HEK293 (cell line): ENCODE measurements at regions not wholly inside any gene's neighbourhood (a gene's known extent, or its start where the extent isn't known, plus 50 kb on each side); places are given as distances from the start of the nearest gene placed in this dataset.

ENCODE experiments used
- CTCF ChIA-PET: fragments of 350-600 bp; formaldehyde crosslinking; extraction: SDS; loops from one replicate; lab custom pipeline; 2021; ENCODE audit warnings: antibody characterized with exemption; lab: Yijun Ruan, JAX
- POLR2A ChIA-PET: fragments of 300-600 bp; formaldehyde crosslinking; extraction: SDS; loops from one replicate; lab custom pipeline; 2020; ENCODE audit warnings: antibody characterized with exemption, inconsistent platforms; lab: Yijun Ruan, JAX
- H3K27ac ChIP-seq: fragments of 200-500 bp; sonication (Bioruptor generic); 2 replicates; pipeline ENCODE4 v1.5.1; 2014; ENCODE audit warnings: low read depth, low read length, control low read depth, inconsistent platforms; ENCODE audit errors: extremely low read depth
- H3K36me3 ChIP-seq, 2 experiments: fragments of 200-500 bp in 1 of 2; sonication (Bioruptor generic) in 1 of 2; 1 replicate in 1 of 2; 2 replicates in 1 of 2; pipeline ENCODE4 v1.5.1; 2014 to 2017; ENCODE audit warnings: inconsistent platforms in 2 of 2, low read length in 2 of 2; ENCODE audit not compliant: control insufficient read depth in 2 of 2, insufficient read depth in 1 of 2
- H3K4me1 ChIP-seq: fragments of 200-500 bp; sonication (Bioruptor generic); 2 replicates; pipeline ENCODE4 v1.5.1; 2014; ENCODE audit warnings: mild to moderate bottlenecking, low read length, inconsistent platforms; ENCODE audit not compliant: control insufficient read depth, insufficient read depth
- H3K4me3 ChIP-seq: 2 replicates; pipeline ENCODE4 v1.5.1; 2011; ENCODE audit warnings: low read depth, mild to moderate bottlenecking, control low read depth, low read length, moderate library complexity
- H3K9me3 ChIP-seq: fragments of 200-500 bp; sonication (Bioruptor generic); 2 replicates; pipeline ENCODE4 v1.5.1; 2014; ENCODE audit warnings: low read depth, low read length, inconsistent platforms; ENCODE audit not compliant: control insufficient read depth, insufficient read depth
- BCL11A ChIP-seq: fragments of 450-650 bp; formaldehyde crosslinking; IDR thresholded peaks from 2 replicates; pipeline ENCODE4 v1.5.1; 2016; ENCODE audit warnings: low read depth, missing biosample characterization, missing genetic modification characterization
- GLI2 ChIP-seq: fragments of 450-650 bp; formaldehyde crosslinking; IDR thresholded peaks from 2 replicates; pipeline ENCODE4; 2017; ENCODE audit warnings: missing biosample characterization, missing genetic modification characterization, low read depth, borderline replicate concordance
- HOXA7 ChIP-seq: sonication (generic); formaldehyde crosslinking; IDR thresholded peaks from 2 replicates; pipeline ENCODE4 v1.8.1; 2022; ENCODE audit warnings: missing genetic modification reagents, borderline replicate concordance
- HOXD13 ChIP-seq: sonication (generic); formaldehyde crosslinking; IDR thresholded peaks from 2 replicates; pipeline ENCODE4 v1.8.0; 2022; ENCODE audit warnings: missing genetic modification reagents, borderline replicate concordance
- SCRT2 ChIP-seq: fragments of 450-650 bp; formaldehyde crosslinking; IDR thresholded peaks from 2 replicates; pipeline ENCODE4 v1.5.1; 2016; ENCODE audit warnings: missing biosample characterization, missing genetic modification characterization
- ZNF133 ChIP-seq: fragments of 450-650 bp; formaldehyde crosslinking; IDR thresholded peaks from 2 replicates; pipeline ENCODE4 v1.5.1; 2016; ENCODE audit warnings: missing biosample characterization, missing genetic modification characterization
- ZNF157 ChIP-seq: fragments of 450-650 bp; formaldehyde crosslinking; IDR thresholded peaks from 2 replicates; pipeline ENCODE4 v1.5.1; 2016; ENCODE audit warnings: missing biosample characterization, missing genetic modification characterization
- ZNF280D ChIP-seq: fragments of 450-650 bp; formaldehyde crosslinking; IDR thresholded peaks from 2 replicates; pipeline ENCODE4 v1.5.1; 2016; ENCODE audit warnings: missing biosample characterization, missing genetic modification characterization
- ZNF302 ChIP-seq: fragments of 450-650 bp; formaldehyde crosslinking; IDR thresholded peaks from 2 replicates; pipeline ENCODE4 v1.5.1; 2016; ENCODE audit warnings: missing biosample characterization, missing genetic modification characterization, low read depth
- ZNF354C ChIP-seq: fragments of 450-650 bp; formaldehyde crosslinking; IDR thresholded peaks from 2 replicates; pipeline ENCODE4 v1.5.1; 2016; ENCODE audit warnings: missing biosample characterization, missing genetic modification characterization, low read depth, borderline replicate concordance
- ZNF416 ChIP-seq: fragments of 450-650 bp; formaldehyde crosslinking; IDR thresholded peaks from 2 replicates; pipeline ENCODE4 v1.5.1; 2016; ENCODE audit warnings: missing biosample characterization, missing genetic modification characterization
- ZNF449 ChIP-seq: fragments of 450-650 bp; formaldehyde crosslinking; IDR thresholded peaks from 2 replicates; pipeline ENCODE4 v1.5.1; 2017; ENCODE audit warnings: missing biosample characterization, mild to moderate bottlenecking, missing genetic modification characterization, moderate library complexity
- ZNF530 ChIP-seq: fragments of 450-650 bp; formaldehyde crosslinking; IDR thresholded peaks from 2 replicates; pipeline ENCODE4 v1.5.1; 2016; ENCODE audit warnings: low read depth, missing biosample characterization, missing genetic modification characterization
- ZNF544 ChIP-seq: fragments of 450-650 bp; formaldehyde crosslinking; IDR thresholded peaks from 2 replicates; pipeline ENCODE4 v1.5.0; 2017; ENCODE audit warnings: missing biosample characterization, missing genetic modification characterization
- ZNF600 ChIP-seq: fragments of 450-650 bp; formaldehyde crosslinking; IDR thresholded peaks from 2 replicates; pipeline ENCODE4 v1.5.1; 2016; ENCODE audit warnings: missing biosample characterization, missing genetic modification characterization
- ZNF610 ChIP-seq: fragments of 450-650 bp; formaldehyde crosslinking; IDR thresholded peaks from 2 replicates; pipeline ENCODE4 v1.5.1; 2016; ENCODE audit warnings: missing biosample characterization, missing genetic modification characterization, borderline replicate concordance

DNA sequence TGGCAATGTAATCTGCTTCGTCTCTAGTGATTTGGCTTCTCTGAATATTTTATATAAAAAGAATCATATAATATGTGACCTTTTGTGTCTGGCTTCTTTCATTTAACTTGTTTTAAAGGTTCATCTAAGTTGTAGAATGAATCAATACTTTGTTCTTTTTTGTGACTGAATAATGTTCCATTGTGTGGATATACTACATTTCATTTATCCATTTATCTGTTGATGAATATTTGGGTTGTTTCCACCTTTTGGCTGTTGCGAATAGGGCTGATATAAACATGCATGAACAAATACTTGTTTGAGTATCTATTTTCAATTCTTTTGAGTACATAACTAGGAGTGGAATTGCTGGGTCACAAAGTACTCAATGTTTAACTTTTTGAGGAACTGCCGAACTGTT is 63.8 kb upstream of the TNP1 start:
- no peaks in the 10 kb centered on the region for H3K9me3 ChIP-seq
- CTCF ChIA-PET: interaction anchor here (0.6 to 0.8 kb wide), 2 partner anchors 9 to 15 kb away, joined by 3 read pairs; no protein-coding TSS in a partner anchor
- TF ChIP-seq ZNF610 (tag by site-specific recombination): no peak

GRCh38 chr2:216922175-216922780 is 62.4 kb upstream of the TNP1 start:
- H3K27ac ChIP-seq: no peak overlapping the region
- POLR2A ChIA-PET: no interaction called here

More for the DNA sequence above, 63.8 kb upstream of the TNP1 start:
- H3K36me3 ChIP-seq: no peaks in the 10 kb centered on the region
- POLR2A ChIA-PET: no interaction called here
- H3K4me3 ChIP-seq: no peak overlapping the region
- H3K4me1 ChIP-seq: no peaks in the 10 kb centered on the region
- no peak overlapping the region for H3K27ac ChIP-seq

GRCh38 chr2:216920937-216921456 is 61.1 kb upstream of the TNP1 start:
- TF ChIP-seq BCL11A (tag by site-specific recombination) (no peak), ZNF600 (tag by site-specific recombination) (no peak), ZNF354C (tag by site-specific recombination) (no peak), ZNF157 (tag by site-specific recombination) (no peak), ZNF280D (tag by site-specific recombination) (no peak)
- CTCF ChIA-PET: no interaction called here

More at GRCh38 chr2:216922175-216922780, 62.4 kb upstream of the TNP1 start:
- Histone ChIP-seq H3K36me3 (no peaks in the 10 kb centered on the region), H3K4me1 (no peaks in the 10 kb centered on the region), H3K4me3 (no peak overlapping the region), H3K9me3 (no peaks in the 10 kb centered on the region)
- CTCF ChIA-PET: interaction anchor here (0.5 kb wide), 1 partner anchor 791 kb away, joined by 3 read pairs; no protein-coding TSS in a partner anchor
- no peak for TF ChIP-seq GLI2 (tag by site-specific recombination)
- TF ChIP-seq ZNF133 (tag by site-specific recombination): no peak
- no peak for TF ChIP-seq ZNF280D (tag by site-specific recombination)
- TF ChIP-seq ZNF544 (tag by site-specific recombination): no peak
- no peak for TF ChIP-seq ZNF416
- TF ChIP-seq HOXD13 (CRISPR knock-in tag): no peak
- no peak for TF ChIP-seq ZNF530 (tag by site-specific recombination)
- TF ChIP-seq SCRT2 (tag by site-specific recombination): no peak
- no peak for TF ChIP-seq ZNF302 (tag by site-specific recombination)
- TF ChIP-seq HOXA7 (CRISPR knock-in tag): no peak
- no peak for TF ChIP-seq ZNF449

More at GRCh38 chr2:216920937-216921456, 61.1 kb upstream of the TNP1 start:
- no peaks in the 10 kb centered on the region for H3K36me3 ChIP-seq
- no peaks in the 10 kb centered on the region for H3K4me1 ChIP-seq
- H3K27ac ChIP-seq: no peak overlapping the region
- POLR2A ChIA-PET: no interaction called here
- H3K9me3 ChIP-seq: no peaks in the 10 kb centered on the region
- H3K4me3 ChIP-seq: no peak overlapping the region
